Neural progenitor cell (in vitro differentiated cells): ENCODE measurements at regions not wholly inside any gene's neighbourhood (a gene's known extent, or its start where the extent isn't known, plus 50 kb on each side); places are given as distances from the start of the nearest gene placed in this dataset.

ENCODE experiments used
- DNase-seq: peaks from one replicate; pipeline ENCODE4 v3.0.0-alpha.2; 2016; ENCODE audit warnings: low spot score
- H2AFZ ChIP-seq: fragments of 200-600 bp; sonication (generic); replicated peaks from 2 replicates; pipeline ENCODE4 v1.6.1; 2016; ENCODE audit warnings: antibody characterized with exemption
- H3F3A ChIP-seq: fragments of 200-600 bp; sonication (generic); 2 replicates; pipeline ENCODE4 v1.6.1; 2016; ENCODE audit warnings: antibody characterized with exemption, low read depth
- H3K27ac ChIP-seq: fragments of 200-600 bp; sonication (generic); 2 replicates; pipeline ENCODE4 v1.5.1; 2016; ENCODE audit warnings: mild to moderate bottlenecking
- H3K27me3 ChIP-seq: fragments of 200-600 bp; sonication (generic); 2 replicates; pipeline ENCODE4 v1.6.1; 2016; ENCODE audit warnings: mild to moderate bottlenecking, moderate library complexity
- H3K36me3 ChIP-seq: fragments of 200-600 bp; sonication (generic); 2 replicates; pipeline ENCODE4 v1.5.1; 2016
- H3K4me1 ChIP-seq: fragments of 200-600 bp; sonication (generic); 2 replicates; pipeline ENCODE4 v1.6.1; 2016; ENCODE audit warnings: mixed run types
- H3K4me2 ChIP-seq: fragments of 200-600 bp; sonication (generic); 2 replicates; pipeline ENCODE4 v1.6.1; 2016
- H3K4me3 ChIP-seq: fragments of 200-600 bp; sonication (generic); 2 replicates; pipeline ENCODE4 v1.5.1; 2016
- H3K79me2 ChIP-seq: fragments of 200-600 bp; sonication (generic); 2 replicates; pipeline ENCODE4 v1.6.1; 2016; ENCODE audit warnings: low read depth
- H3K9ac ChIP-seq: fragments of 200-600 bp; sonication (generic); 2 replicates; pipeline ENCODE4 v1.6.1; 2016
- H3K9me3 ChIP-seq: fragments of 200-600 bp; sonication (generic); 2 replicates; pipeline ENCODE4 v1.5.1; 2016; ENCODE audit warnings: low read depth
- H4K20me1 ChIP-seq: fragments of 200-600 bp; sonication (generic); 2 replicates; pipeline ENCODE4 v1.6.1; 2016; ENCODE audit warnings: low read depth
- H3K27ac Mint-ChIP-seq: 3 replicates; pipeline ENCODE4 v1.8.0; 2021; ENCODE audit warnings: mixed read lengths
- H3K27me3 Mint-ChIP-seq: 2 replicates; pipeline ENCODE4 v1.8.0; 2022; ENCODE audit warnings: low read depth, mild to moderate bottlenecking, inconsistent platforms, moderate library complexity, mixed read lengths; ENCODE audit not compliant: insufficient read depth
- H3K36me3 Mint-ChIP-seq: 3 replicates; pipeline ENCODE4 v1.8.0; 2021; ENCODE audit warnings: mixed read lengths
- H3K4me1 Mint-ChIP-seq: 3 replicates; pipeline ENCODE4 v1.8.0; 2021; ENCODE audit warnings: mixed read lengths
- H3K4me3 Mint-ChIP-seq: 3 replicates; pipeline ENCODE4 v1.8.0; 2021; ENCODE audit warnings: mild to moderate bottlenecking, moderate library complexity, mixed read lengths
- H3K9me3 Mint-ChIP-seq: 3 replicates; pipeline ENCODE4 v1.8.0; 2020; ENCODE audit warnings: mixed read lengths
- EZH2 ChIP-seq: fragments of 200-600 bp; sonication (generic); IDR thresholded peaks from 2 replicates; pipeline ENCODE4 v1.6.1; 2017; ENCODE audit warnings: antibody characterized with exemption, mild to moderate bottlenecking, moderate library complexity
- EZH2phosphoT487 ChIP-seq: fragments of 200-600 bp; sonication (generic); IDR thresholded peaks from 2 replicates; pipeline ENCODE4 v1.6.1; 2017; ENCODE audit warnings: antibody characterized with exemption
- TF ChIP-seq, protein P1 (sequence below): fragments of 200-600 bp; sonication (generic); IDR thresholded peaks from 2 replicates; pipeline ENCODE4 v1.5.1; 2017; ENCODE audit warnings: antibody characterized with exemption, mild to moderate bottlenecking

DNA sequence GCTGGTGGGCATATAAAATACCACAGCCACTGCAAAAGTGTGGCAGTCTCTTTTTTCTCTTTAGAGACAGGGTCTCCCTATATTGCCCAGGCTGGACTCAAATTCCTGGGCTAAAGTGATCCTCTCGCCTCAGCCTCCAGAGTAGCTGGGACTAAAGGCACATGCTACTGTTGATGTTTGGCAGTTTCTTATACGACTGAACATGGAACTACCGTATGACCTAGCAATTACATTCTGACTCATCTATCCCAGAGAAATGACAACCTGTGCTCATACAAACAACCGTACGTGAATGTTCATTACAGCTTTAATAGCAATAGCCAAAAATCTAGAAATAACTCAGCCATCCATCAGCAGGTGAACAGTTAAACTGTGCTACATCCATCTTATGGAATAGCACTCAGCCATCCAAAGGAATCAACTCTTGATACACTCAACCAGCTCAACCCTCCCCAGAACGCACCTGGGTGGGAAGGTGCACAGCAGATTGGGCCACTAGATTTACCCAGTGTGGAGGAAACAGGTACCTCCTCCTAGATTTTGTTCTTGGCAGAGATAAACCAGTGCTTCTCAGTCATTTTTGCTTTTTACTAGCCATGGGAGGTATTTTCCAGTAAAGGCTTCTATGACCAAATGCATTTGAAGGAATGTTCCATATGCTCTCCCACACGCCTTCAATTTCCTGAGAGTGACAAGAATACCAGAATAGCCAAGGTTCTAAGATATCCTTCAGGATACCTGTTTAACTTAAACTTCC is 130.5 kb downstream of the MED15 start:
- no peak overlapping the region for H3K27ac Mint-ChIP-seq
- H4K20me1 ChIP-seq, result no peaks in the 10 kb centered on the region
- H3K9ac ChIP-seq, result no peak overlapping the region
- H3K4me1 Mint-ChIP-seq, result no peaks in the 10 kb centered on the region
- H3K4me1 ChIP-seq, result no peaks in the 10 kb centered on the region
- no peaks in the 10 kb centered on the region for H3K9me3 ChIP-seq
- no peaks in the 10 kb centered on the region for H3K9me3 Mint-ChIP-seq
- no peak overlapping the region for H3K27ac ChIP-seq
- H3K27me3 ChIP-seq, result no peaks in the 10 kb centered on the region
- H3K79me2 ChIP-seq, result no peaks in the 10 kb centered on the region
- H3K4me3 ChIP-seq, result no peak overlapping the region
- H3K27me3 Mint-ChIP-seq, result peaks cover 8% of the 10 kb centered on the region
- H3K4me3 Mint-ChIP-seq, result no peak overlapping the region
- H3F3A ChIP-seq, result no peaks in the 10 kb centered on the region
- no peak overlapping the region for H3K4me2 ChIP-seq
- TF ChIP-seq EZH2phosphoT487 (no peak), EZH2 (no peak)
- TF ChIP-seq, protein P1, sequence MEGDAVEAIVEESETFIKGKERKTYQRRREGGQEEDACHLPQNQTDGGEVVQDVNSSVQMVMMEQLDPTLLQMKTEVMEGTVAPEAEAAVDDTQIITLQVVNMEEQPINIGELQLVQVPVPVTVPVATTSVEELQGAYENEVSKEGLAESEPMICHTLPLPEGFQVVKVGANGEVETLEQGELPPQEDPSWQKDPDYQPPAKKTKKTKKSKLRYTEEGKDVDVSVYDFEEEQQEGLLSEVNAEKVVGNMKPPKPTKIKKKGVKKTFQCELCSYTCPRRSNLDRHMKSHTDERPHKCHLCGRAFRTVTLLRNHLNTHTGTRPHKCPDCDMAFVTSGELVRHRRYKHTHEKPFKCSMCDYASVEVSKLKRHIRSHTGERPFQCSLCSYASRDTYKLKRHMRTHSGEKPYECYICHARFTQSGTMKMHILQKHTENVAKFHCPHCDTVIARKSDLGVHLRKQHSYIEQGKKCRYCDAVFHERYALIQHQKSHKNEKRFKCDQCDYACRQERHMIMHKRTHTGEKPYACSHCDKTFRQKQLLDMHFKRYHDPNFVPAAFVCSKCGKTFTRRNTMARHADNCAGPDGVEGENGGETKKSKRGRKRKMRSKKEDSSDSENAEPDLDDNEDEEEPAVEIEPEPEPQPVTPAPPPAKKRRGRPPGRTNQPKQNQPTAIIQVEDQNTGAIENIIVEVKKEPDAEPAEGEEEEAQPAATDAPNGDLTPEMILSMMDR, result no peak
- H2AFZ ChIP-seq, result no peak overlapping the region
- DNase-seq, result no peak
- H3K36me3 ChIP-seq, result no peaks in the 10 kb centered on the region
- no peaks in the 10 kb centered on the region for H3K36me3 Mint-ChIP-seq

GRCh38 chr22:20638507-20638870 is 131.1 kb downstream of the MED15 start:
- no peaks in the 10 kb centered on the region for H3K36me3 Mint-ChIP-seq
- no peak overlapping the region for H3K4me3 ChIP-seq

DNA sequence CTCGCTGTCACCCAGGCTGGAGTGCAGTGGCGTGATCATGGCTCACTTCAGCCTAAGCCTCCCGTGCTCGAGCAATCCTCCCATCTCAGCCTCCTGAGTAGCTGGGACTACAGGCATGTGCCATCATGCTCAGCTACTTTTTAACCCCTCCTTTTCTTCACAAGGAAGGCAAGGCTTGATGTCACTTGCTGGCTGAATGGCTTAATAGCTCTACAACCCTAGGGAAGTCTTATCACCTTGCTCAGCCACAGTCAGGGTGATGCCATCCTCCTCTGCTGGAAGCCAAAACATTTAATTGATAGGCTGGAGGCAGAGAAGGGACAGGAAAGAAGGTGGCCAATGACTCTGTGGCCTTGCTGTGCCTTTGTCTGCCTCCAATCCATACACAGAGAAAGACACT is 131.9 kb downstream of the MED15 start:
- TF ChIP-seq EZH2phosphoT487 (no peak), EZH2 (no peak)
- TF ChIP-seq, protein P1, result no peak
- Mint-ChIP-seq H3K4me3 (no peak overlapping the region), H3K4me1 (no peaks in the 10 kb centered on the region), H3K9me3 (no peaks in the 10 kb centered on the region), H3K27me3 (peaks cover 8% of the 10 kb centered on the region), H3K36me3 (no peaks in the 10 kb centered on the region), H3K27ac (no peak overlapping the region)
- Histone ChIP-seq H3K4me1 (no peaks in the 10 kb centered on the region), H3K4me3 (no peak overlapping the region), H3K4me2 (no peak overlapping the region), H3K36me3 (no peaks in the 10 kb centered on the region), H3K27ac (no peak overlapping the region), H4K20me1 (no peaks in the 10 kb centered on the region), H3K9me3 (no peaks in the 10 kb centered on the region), H3F3A (no peaks in the 10 kb centered on the region), H3K27me3 (no peaks in the 10 kb centered on the region), H2AFZ (no peak overlapping the region), H3K9ac (no peak overlapping the region), H3K79me2 (no peaks in the 10 kb centered on the region)
- no peak for DNase-seq

More at GRCh38 chr22:20638507-20638870, 131.1 kb downstream of the MED15 start:
- Histone ChIP-seq H3K9ac (no peak overlapping the region), H3K4me2 (no peak overlapping the region), H3K27ac (no peak overlapping the region), H3K4me1 (no peaks in the 10 kb centered on the region), H3K36me3 (no peaks in the 10 kb centered on the region), H4K20me1 (no peaks in the 10 kb centered on the region), H3K9me3 (no peaks in the 10 kb centered on the region), H3K27me3 (no peaks in the 10 kb centered on the region), H2AFZ (no peak overlapping the region), H3F3A (no peaks in the 10 kb centered on the region), H3K79me2 (no peaks in the 10 kb centered on the region)
- no peak overlapping the region for H3K4me3 Mint-ChIP-seq
- TF ChIP-seq, protein P1, result no peak
- TF ChIP-seq EZH2 (no peak), EZH2phosphoT487 (no peak)
- H3K9me3 Mint-ChIP-seq, result no peaks in the 10 kb centered on the region
- no peaks in the 10 kb centered on the region for H3K4me1 Mint-ChIP-seq
- no peak overlapping the region for H3K27ac Mint-ChIP-seq
- DNase-seq, result no peak
- peaks cover 8% of the 10 kb centered on the region for H3K27me3 Mint-ChIP-seq
